GM18868 (cell line): ENCODE measurements at regions not wholly inside any gene's neighbourhood (a gene's known extent, or its start where the extent isn't known, plus 50 kb on each side); places are given as distances from the start of the nearest gene placed in this dataset.

Source experiments
- ATAC-seq: cut with Tn5 transposase; IDR thresholded peaks from one replicate; pipeline ENCODE4 v1.9.1; 2021; ENCODE audit warnings: mild to moderate bottlenecking, moderate library complexity; ENCODE audit not compliant: unreplicated experiment

- ATAC-seq = no peak
Measured at GRCh38 chr13:110097013-110097412, 209.9 kb downstream of the COL4A1 start.

DNA sequence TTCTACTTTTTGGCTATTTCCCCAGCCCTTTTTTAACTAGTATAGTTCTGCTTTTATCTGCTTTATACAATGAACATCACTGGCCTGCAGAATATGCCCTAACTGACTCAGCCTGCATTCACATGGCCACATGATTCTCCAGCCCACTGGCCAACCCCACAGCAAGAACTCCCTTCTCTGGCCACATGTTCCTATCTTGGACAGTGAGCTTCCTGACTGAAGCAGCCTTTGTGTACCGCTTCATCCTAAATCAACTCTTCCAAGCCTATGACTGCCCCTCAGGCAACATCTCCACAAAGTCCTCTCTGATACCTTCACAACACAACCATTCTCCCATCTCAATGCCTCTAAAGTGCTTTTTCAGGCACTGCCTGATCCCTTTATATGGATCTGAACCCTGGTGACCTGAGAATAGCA is 214.1 kb downstream of the COL4A1 start:
- no peak for ATAC-seq

DNA sequence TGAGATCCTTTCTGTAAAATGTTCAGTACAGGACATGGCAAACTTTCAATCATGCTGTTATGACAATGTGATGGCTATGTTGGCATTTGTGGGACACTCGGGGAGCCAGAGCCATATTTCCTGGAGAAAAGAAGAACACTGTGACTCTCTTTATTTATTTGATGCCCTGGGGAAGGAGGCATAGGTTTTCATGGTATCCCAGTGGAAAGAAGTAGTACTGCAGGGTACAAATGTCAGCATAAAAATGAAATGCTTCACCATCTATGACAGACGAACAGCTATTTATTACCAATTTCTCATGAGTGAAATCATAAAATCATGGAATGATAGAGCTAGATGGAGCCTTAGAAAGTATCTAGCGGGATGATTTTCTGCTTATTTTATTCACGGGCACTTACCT is 217.1 kb downstream of the COL4A1 start:
- ATAC-seq = peak; percentile 61

GRCh38 chr13:110089100-110089499 is 217.9 kb downstream of the COL4A1 start:
- no peak for ATAC-seq

DNA sequence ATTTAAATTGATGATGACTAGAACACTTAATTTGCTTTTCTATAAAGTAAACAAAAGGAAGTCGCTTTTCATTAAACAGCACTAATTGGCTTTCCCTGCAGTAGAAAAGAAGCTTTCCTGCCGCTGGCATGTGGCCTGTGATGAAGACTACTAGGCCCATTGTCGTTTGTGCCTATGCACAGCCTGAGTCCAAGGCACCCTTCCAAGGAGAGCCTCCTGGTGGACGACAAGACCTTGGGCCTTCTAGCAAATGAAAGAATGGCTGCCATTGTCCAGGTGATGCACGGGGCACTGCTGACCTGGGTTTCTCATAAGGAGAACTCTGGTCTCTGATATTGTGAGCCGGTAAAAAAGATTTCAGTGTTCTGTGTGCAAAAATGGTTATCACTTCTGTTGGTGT is 233.0 kb downstream of the COL4A1 start:
- ATAC-seq = no peak

DNA sequence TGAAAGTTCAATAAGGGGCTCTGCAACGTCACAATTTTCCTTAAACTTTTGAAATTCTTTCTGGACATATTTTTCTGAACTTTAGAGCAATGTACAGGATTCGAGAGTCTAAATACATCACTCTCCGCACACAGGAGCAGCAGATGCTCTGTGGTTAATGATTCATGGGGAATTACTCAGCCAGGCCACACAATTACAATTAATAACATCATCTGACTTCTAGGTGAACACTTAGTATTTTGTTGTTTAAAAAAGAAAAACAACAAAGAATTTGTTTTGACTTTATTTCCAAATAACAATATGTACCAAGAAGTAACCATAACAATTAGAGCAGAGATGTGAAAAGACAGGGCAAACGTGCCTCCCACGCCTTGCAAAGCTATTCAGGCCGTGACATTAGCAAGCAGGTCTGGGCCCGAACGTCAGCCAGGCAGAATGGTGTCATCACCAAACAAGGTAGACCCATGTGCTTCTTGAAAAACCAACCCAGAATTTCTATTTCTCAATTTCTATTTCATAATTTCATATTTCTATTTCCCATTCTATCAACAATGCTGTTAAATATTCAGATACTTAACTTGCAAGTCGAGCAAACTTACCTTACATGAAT is 236.3 kb downstream of the COL4A1 start:
- ATAC-seq = no peak

GRCh38 chr13:110070046-110070445 is 236.9 kb downstream of the COL4A1 start:
- no peak for ATAC-seq

- ATAC-seq = no peak
Measured at GRCh38 chr13:110068176-110068473, 238.8 kb downstream of the COL4A1 start.

DNA sequence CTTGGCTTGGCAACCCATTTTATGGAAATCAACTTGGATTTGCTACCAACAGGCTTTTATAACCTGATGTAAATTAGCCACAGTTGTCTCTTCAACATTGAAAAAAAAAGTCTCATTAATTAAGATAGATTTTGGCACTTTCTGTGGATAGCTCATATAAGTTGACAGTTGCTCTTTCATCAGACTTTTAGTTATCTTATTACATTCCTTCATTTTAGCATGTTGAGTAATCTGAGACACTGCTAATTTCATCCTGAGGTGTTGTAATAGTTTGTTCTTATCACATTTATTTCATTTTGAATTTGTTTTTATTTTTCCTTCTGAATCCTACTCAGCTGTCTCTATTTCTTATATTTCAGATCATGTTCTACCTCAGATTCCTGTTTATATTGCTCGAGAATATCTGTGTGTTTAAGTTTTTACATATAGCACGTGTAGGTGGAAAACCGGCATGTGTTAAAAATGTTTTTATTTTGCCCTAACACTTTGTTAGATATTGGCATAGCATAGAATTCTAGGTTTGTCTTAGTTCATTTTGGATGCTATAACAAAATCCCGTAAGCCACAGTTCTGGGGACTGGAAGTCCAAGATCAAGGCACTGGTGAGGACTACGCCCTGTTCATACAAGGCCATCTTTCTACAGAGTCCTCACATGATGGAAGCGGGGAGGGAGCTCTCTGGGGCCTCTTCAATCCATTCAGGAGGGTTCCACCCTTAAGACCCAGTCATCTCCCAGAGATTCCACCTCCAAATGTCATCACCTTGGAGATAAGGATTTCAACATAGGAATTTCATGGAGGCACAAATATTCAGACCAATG is 239.4 kb downstream of the COL4A1 start:
- no peak for ATAC-seq

DNA sequence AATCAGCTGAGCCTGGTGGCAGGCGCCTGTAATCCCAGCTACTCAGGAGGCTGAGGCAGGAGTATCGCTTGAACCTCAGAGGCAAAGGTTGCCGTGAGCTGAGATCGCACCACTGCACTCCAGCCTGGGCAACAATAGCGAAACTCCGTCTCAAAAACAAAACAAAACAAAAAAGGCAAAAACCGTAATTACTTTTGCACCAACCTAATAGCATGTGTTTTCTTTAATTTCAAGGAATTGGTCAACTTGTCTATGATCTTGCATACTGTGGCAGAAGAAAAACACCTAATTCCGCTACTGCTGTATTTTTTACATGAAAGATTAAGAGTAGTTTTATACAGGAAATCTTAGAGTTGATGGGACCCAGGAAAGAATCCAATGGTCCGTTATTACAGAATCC is 241.2 kb downstream of the COL4A1 start:
- ATAC-seq = no peak

GRCh38 chr13:110063490-110064421 is 243.2 kb downstream of the COL4A1 start:
- ATAC-seq = no peak

DNA sequence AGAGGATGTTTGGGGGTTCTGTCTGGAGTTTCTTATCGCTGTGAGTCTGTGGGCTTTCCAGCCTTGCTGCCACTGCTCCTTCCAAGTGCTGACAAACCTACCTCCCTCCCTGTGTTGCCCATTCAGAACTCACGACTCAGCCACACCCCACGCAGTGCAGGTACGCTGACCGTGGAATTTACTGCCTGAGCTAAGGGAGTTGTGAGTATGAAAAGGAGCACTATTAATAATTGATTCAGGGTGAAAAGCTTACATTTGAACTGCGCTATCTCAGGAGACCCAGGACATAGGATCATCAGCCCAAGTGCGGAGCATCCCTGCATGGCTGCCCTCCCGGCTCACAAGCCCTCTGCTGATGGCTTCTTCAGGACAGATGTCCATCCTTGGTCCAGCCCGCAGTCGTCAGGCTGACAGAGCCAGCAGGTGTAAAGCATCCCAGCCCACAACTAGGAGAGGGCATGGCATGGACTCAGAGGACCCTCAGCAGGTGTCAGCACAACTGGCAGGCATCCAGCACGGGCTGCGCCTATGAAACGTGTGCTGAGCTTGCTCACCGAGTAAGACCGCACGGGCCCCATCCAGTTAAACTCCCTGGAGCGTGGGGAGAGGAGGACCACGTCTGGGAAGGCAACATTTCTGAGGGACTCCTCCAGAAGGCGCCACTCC is 244.0 kb downstream of the COL4A1 start:
- ATAC-seq = no peak

DNA sequence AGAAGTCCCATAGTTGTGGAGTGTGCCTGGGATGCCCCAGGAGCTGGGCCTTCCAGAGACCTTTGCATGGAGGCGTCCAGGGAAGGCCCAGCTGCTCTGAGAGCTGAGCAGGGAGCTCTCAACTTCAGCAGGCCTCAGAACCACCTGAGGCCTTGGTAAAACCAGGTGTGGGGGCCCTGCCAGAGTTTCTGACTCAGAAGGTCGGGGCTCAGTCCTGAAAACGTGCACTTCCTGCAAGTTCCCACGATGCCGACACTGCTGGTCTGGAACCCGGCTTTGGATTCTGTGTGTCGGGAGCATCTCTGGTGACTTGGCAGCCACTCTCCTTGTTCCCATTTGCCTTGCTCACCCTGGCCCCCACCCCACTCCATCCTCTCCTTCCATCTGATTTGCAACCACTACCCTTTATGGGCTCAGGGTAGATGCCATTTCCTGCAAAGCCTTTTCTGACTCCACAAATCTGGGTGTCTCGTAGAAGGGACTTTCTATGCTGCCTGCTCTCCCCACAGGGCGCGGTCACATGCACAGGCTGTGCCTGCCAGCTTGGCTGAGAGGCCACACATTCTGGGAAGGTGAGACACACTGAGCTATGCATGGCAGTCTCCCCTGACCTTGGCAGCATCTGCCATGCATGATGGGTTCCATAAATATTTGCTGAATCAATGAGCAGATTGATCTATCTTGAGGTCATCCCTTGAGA is 244.7 kb downstream of the COL4A1 start:
- ATAC-seq = no peak

- no peak for ATAC-seq
Measured at GRCh38 chr13:110061270-110061669, 245.7 kb downstream of the COL4A1 start.

DNA sequence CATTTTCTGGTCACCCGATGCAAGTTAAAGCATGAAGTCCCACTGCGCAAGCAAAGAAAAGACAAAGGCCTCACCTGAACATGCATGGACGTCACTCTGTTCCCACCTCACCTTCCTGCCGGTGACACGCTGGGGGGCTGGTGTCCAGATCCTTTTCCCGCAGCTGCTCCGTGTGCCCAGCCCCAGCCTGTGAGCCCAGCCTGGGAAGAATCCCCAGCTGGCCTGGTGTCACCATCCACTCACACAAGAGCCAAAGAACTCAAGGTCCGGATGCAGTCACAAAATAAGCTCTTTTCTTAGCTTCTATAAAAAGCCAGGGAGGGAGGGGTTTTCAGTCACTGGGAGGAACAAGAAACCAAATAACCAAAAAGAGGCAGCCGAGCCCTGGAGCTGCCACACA is 249.9 kb downstream of the COL4A1 start:
- ATAC-seq = no peak

- no peak for ATAC-seq
Measured at GRCh38 chr13:110056640-110057039, 250.3 kb downstream of the COL4A1 start.

GRCh38 chr13:110055089-110055488 is 251.9 kb downstream of the COL4A1 start:
- peak; percentile 100 for ATAC-seq

GRCh38 chr13:110054041-110054440 is 252.9 kb downstream of the COL4A1 start:
- ATAC-seq = no peak

- no peak for ATAC-seq
Measured at GRCh38 chr13:110047496-110047895, 259.5 kb downstream of the COL4A1 start.

- ATAC-seq = no peak
Measured at GRCh38 chr13:110046811-110047210, 260.1 kb downstream of the COL4A1 start.

DNA sequence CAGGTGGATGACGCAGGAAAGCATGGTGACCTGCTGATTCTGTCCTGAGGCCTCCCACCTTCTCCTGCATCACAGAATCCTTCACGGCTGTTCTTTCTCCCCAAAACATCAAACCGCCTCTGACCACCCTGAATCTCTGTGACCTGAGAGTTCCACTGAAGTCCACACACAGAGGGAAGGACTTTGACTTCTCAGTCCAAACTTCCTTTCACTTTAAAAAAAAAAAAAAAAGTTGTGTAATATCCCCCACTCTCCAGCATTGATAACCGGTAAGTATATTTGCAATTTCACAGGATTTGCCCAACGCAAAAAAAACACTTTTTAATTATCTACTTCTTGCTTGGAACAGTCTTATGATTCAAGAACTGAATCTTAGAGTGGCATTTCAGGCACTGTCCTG is 259.5 kb upstream of the IRS2 start:
- ATAC-seq = no peak
